Dendritic cell treated with granulocyte-macrophage colony-stimulating factor and Interleukin-4, amounts not matched to agents 40 ng/mL and 50 ng/mL, for 4 days (primary cell): ENCODE measurements at regions not wholly inside any gene's neighbourhood (a gene's known extent, or its start where the extent isn't known, plus 50 kb on each side); places are given as distances from the start of the nearest gene placed in this dataset.

ENCODE experiments used
- H3K27ac Mint-ChIP-seq: one replicate; pipeline ENCODE4 v1.8.0; 2022; ENCODE audit warnings: mild to moderate bottlenecking, mixed read lengths
- H3K27me3 Mint-ChIP-seq: one replicate; pipeline ENCODE4 v1.8.0; 2022; ENCODE audit warnings: mild to moderate bottlenecking, mixed read lengths
- H3K36me3 Mint-ChIP-seq: one replicate; pipeline ENCODE4 v1.8.0; 2022; ENCODE audit warnings: low read depth, mixed read lengths
- H3K4me1 Mint-ChIP-seq: one replicate; pipeline ENCODE4 v1.8.0; 2022; ENCODE audit warnings: low read depth, mixed read lengths
- H3K4me3 Mint-ChIP-seq: one replicate; pipeline ENCODE4 v1.8.0; 2022; ENCODE audit warnings: mild to moderate bottlenecking, moderate library complexity, mixed read lengths
- H3K9me3 Mint-ChIP-seq: one replicate; pipeline ENCODE4 v1.8.0; 2022; ENCODE audit warnings: mixed read lengths
- intact Hi-C: fragments of 100-400 bp; cut with micrococcal nuclease; formaldehyde crosslinking; loops from one replicate; pipeline ENCODE4 v1.15.0; 2022

DNA sequence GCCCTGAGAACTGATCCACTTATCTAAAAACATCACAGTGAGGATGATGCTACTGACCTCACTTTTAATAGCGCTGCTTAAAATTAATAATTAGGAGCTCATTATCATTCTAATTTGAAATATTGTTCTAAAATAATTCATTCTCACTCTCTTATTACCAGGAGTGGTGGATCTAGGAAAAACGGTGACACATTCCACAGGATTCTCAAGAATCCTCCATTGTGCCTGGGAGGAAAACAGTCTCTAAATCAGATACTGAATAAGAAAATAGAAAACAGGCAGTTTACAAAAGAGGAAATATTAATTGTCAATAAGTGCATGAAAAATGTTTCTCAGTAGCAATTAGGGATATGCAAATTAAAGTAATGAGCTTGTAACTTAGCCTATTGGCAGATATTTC, 187.4 kb downstream of the TENT5A start:
- Mint-ChIP-seq H3K4me1 (no peaks in the 10 kb centered on the region), H3K36me3 (no peaks in the 10 kb centered on the region), H3K27ac (no peak overlapping the region), H3K4me3 (no peak overlapping the region), H3K9me3 (no peaks in the 10 kb centered on the region), H3K27me3 (no peaks in the 10 kb centered on the region)
- intact Hi-C loops, result no loop called here

DNA sequence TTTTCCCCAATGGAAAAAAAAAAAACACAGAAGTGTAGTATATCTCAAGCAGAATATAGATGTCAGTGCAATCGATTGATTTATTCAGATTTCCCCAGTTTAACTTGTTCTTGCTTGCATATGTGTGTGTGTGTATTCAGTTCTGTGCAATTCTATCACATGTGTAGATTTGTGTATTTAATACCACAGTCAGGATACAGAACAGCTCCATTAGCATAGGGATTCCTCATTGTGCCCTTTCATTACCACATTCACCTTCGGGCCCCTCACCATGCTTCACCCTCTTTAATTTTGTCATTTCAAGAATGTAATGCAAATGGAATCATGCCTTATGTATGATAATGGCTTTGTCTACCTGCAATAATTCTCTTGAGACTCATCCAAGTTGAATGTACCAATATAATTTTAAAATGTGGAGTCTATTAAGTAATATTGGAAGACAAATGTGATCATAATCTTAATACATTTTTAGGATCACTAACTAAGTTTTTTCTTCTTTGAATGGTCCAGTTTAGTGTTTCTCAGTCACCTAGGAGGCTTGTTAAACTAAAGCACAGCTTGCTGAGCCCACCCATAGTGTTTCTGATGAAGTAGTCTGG, 187.9 kb downstream of the TENT5A start:
- H3K36me3 Mint-ChIP-seq, result no peaks in the 10 kb centered on the region
- H3K27ac Mint-ChIP-seq, result no peak overlapping the region
- no peaks in the 10 kb centered on the region for H3K4me1 Mint-ChIP-seq
- intact Hi-C loops, result no loop called here
- no peaks in the 10 kb centered on the region for H3K9me3 Mint-ChIP-seq
- H3K4me3 Mint-ChIP-seq, result no peak overlapping the region
- no peaks in the 10 kb centered on the region for H3K27me3 Mint-ChIP-seq

DNA sequence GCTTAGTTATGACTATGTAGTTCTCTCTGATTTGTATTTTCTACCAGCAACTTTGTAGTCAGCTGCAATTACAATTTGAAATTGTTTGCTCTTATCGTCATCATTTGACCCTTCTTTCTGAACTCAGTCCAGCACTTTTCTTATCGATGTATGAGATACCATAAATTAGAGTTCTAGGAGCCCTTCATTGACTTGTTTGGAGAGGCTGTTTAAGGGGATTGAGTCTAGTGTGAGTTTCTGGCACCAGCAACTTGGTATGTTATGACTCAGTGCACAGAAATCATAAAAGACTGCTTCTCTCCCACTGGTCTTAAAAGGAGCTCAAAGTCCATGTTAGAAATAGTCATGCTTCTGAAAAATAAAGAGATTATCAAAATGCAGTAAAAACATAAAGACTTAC, 190.3 kb downstream of the TENT5A start:
- Mint-ChIP-seq H3K36me3 (no peaks in the 10 kb centered on the region), H3K4me3 (no peak overlapping the region), H3K4me1 (no peaks in the 10 kb centered on the region), H3K27me3 (no peaks in the 10 kb centered on the region), H3K27ac (no peak overlapping the region), H3K9me3 (no peaks in the 10 kb centered on the region)
- intact Hi-C loops, result no loop called here

DNA sequence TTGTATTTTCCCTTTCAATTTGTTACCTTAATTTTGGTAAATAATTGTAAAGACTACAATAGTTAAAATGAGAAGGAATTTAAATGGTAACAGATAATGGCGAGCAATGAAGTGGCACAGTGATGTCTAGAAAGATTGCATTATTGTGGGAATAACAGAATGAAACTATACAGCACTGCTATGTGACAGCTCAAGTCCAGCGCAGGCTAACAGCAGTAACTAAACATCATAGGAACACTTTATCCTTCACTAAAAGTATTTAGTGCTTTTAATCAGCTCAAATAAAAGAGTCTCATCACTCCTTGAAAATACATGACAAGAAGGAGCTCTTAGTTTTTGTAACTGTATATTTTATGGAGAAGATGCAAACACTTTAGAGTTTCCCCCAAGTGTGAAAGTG, 190.8 kb downstream of the TENT5A start:
- H3K9me3 Mint-ChIP-seq, result no peaks in the 10 kb centered on the region
- no peak overlapping the region for H3K27ac Mint-ChIP-seq
- H3K4me3 Mint-ChIP-seq, result no peak overlapping the region
- H3K36me3 Mint-ChIP-seq, result no peaks in the 10 kb centered on the region
- intact Hi-C loops, result no loop called here
- H3K27me3 Mint-ChIP-seq, result no peaks in the 10 kb centered on the region
- no peaks in the 10 kb centered on the region for H3K4me1 Mint-ChIP-seq

DNA sequence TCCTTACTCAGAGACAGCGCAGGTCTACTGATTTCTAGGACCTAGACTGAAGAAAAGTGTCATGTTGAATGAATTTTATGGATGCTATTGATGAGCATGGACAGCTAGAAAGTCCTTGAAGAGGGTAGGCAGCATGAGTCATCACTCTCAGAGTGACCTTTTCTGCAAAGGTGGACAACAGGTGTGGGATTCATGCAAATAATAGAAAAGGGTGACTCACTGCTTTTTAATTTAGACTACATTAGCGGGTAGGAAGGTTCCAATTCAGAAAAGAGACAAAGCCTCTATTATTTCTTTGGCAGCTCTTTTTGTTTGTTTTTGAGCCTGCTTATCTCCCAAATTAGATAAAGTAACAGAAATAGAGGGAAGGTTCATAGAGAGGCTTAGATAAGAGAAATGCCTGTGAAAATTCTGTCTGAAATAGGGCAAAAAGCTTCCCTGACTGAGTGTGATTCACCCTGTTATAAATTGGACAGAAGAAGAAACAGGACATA, 191.4 kb downstream of the TENT5A start:
- H3K4me1 Mint-ChIP-seq, result no peaks in the 10 kb centered on the region

DNA sequence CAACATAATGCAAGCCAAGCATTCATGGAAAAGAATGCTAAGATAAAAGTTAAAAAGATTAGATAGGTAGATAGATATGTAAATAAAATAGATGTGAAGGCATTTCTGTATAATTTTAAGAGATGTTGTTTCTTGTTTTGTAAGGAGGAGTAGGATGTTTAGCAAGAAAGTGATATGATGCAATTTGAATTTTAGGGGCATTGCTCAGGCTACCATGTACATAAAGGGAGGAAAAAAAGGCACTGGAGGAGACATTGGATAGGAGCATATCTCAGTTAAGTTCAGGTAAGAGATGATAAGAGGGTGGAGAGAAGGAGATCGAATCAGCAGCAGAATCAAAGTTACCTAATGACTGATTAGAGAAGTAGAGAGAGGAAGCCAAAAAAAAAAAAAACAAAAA, 194.7 kb downstream of the TENT5A start:
- no peak overlapping the region for H3K27ac Mint-ChIP-seq
- H3K9me3 Mint-ChIP-seq, result no peaks in the 10 kb centered on the region
- no peaks in the 10 kb centered on the region for H3K36me3 Mint-ChIP-seq
- H3K4me3 Mint-ChIP-seq, result no peak overlapping the region
- intact Hi-C loops, result no loop called here
- H3K27me3 Mint-ChIP-seq, result no peaks in the 10 kb centered on the region
- no peaks in the 10 kb centered on the region for H3K4me1 Mint-ChIP-seq

More for the DNA sequence above, 191.4 kb downstream of the TENT5A start:
- H3K9me3 Mint-ChIP-seq, result no peaks in the 10 kb centered on the region
- no peaks in the 10 kb centered on the region for H3K36me3 Mint-ChIP-seq
- no peaks in the 10 kb centered on the region for H3K27me3 Mint-ChIP-seq
- no peak overlapping the region for H3K27ac Mint-ChIP-seq
- no peak overlapping the region for H3K4me3 Mint-ChIP-seq
- intact Hi-C loops, result no loop called here

DNA sequence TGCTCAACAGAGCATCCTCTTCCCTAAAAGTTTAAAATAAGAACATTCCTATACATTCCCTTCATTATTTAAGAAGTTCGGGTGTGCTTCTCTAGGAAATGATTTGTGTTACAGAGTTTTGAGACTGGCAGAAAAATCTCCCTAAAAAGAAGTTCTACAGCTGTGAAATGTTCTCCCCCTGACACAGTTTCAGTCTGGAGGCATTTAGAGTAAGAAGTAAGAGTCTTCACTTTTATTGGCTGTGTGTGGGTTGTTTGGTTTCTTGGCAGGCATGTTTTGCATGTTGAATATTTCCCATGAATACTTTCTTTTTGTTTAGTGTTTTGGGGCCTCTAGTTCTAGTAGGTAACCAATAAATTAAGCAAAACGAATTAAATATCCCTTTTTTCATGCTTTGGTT, 195.9 kb downstream of the TENT5A start:
- H3K4me1 Mint-ChIP-seq, result no peaks in the 10 kb centered on the region
- no peak overlapping the region for H3K4me3 Mint-ChIP-seq
- no peaks in the 10 kb centered on the region for H3K36me3 Mint-ChIP-seq
- intact Hi-C loops, result no loop called here
- no peaks in the 10 kb centered on the region for H3K27me3 Mint-ChIP-seq
- no peak overlapping the region for H3K27ac Mint-ChIP-seq
- no peaks in the 10 kb centered on the region for H3K9me3 Mint-ChIP-seq

DNA sequence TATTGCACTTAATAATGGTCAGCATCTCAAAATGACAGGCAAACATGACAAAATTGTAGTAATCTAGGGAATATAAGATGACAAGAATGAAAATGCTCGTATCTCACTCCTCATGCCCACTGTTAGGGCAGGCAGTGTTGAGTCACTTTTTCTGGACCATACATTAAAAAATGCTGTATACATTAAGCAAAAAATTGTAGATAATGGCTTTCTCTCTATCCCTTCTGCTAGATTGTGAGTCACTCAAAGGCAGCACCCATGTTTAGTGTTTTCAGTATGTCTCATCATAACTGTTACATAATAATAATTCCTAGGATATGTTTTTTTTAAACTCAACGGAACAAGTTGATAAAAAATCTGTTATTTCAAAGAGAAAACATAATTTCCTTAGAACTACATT, 199.3 kb downstream of the TENT5A start:
- Mint-ChIP-seq H3K27me3 (no peaks in the 10 kb centered on the region), H3K9me3 (no peaks in the 10 kb centered on the region), H3K27ac (no peak overlapping the region), H3K4me3 (no peak overlapping the region), H3K36me3 (no peaks in the 10 kb centered on the region), H3K4me1 (no peaks in the 10 kb centered on the region)
- intact Hi-C loops, result no loop called here

DNA sequence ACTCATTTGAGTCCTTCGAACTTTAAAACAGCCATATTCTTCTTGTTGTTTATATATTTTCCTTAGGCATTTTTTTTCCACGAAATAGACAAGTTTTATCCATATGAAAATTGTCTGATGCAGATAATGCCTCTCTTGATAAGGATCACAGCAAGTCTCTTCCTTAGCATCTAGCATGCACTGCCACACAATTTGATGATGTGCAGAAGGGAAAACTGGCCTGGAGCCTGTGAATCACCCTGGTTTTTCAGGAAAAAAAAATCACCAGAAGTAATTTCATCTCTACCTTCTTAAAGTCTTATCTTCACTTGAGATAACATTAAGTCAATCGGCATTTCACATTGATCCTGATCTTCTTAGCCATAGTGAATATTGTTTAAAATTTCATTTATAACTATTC, 199.8 kb downstream of the TENT5A start:
- H3K9me3 Mint-ChIP-seq, result no peaks in the 10 kb centered on the region
- no peaks in the 10 kb centered on the region for H3K36me3 Mint-ChIP-seq
- no peaks in the 10 kb centered on the region for H3K27me3 Mint-ChIP-seq
- H3K4me3 Mint-ChIP-seq, result no peak overlapping the region
- intact Hi-C loops, result no loop called here
- no peaks in the 10 kb centered on the region for H3K4me1 Mint-ChIP-seq
- H3K27ac Mint-ChIP-seq, result no peak overlapping the region

DNA sequence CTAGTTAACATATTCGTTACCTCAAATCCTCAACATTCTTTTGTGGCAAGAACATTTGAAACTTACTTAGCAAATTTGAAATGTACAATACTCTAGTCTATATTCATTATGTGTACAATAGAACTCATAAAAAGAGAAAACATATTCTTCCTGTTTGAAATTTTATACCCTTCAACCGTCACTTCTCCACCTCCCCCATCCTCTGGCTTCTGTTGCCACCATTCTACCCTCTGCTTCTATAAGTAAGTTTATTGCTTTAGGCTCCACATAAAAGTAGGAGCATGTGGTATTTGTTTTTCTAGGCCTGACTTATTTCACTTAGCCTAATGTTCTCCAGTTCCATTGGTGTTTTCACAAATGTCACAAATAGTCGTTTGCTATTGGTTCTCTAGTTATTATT, 205.3 kb downstream of the TENT5A start:
- Mint-ChIP-seq H3K9me3 (no peaks in the 10 kb centered on the region), H3K36me3 (no peaks in the 10 kb centered on the region), H3K4me1 (no peaks in the 10 kb centered on the region), H3K27me3 (no peaks in the 10 kb centered on the region), H3K4me3 (no peak overlapping the region), H3K27ac (no peak overlapping the region)
- intact Hi-C loops, result no loop called here

DNA sequence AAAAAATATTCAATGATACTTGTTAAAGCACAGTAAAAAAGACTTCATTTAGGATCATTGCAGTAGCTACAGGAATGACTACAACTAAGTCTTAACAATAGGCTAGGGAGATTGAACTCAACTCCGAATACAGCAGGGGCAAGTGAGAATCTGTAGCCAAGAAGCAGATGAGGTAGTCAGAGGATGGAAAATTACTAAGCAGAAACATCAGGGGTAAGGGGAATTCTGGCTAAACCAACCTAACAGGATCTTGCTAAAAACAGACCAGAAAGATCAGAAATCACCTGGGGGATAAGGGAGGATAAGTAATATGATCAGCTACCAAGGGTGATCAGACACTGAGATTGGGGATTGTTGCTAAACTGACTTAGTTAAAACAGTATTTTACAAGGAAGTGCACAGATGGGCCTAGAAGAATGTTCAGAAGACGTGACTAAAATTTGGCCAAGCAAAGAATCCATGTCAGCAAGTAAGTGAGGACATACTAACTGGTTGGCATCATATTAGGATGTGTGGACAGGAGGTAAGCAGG, 217.5 kb downstream of the TENT5A start:
- no peaks in the 10 kb centered on the region for H3K9me3 Mint-ChIP-seq
- intact Hi-C loops, result no loop called here
- H3K4me3 Mint-ChIP-seq, result no peak overlapping the region
- H3K36me3 Mint-ChIP-seq, result no peaks in the 10 kb centered on the region
- no peaks in the 10 kb centered on the region for H3K27me3 Mint-ChIP-seq
- H3K27ac Mint-ChIP-seq, result no peak overlapping the region
- H3K4me1 Mint-ChIP-seq, result no peaks in the 10 kb centered on the region

DNA sequence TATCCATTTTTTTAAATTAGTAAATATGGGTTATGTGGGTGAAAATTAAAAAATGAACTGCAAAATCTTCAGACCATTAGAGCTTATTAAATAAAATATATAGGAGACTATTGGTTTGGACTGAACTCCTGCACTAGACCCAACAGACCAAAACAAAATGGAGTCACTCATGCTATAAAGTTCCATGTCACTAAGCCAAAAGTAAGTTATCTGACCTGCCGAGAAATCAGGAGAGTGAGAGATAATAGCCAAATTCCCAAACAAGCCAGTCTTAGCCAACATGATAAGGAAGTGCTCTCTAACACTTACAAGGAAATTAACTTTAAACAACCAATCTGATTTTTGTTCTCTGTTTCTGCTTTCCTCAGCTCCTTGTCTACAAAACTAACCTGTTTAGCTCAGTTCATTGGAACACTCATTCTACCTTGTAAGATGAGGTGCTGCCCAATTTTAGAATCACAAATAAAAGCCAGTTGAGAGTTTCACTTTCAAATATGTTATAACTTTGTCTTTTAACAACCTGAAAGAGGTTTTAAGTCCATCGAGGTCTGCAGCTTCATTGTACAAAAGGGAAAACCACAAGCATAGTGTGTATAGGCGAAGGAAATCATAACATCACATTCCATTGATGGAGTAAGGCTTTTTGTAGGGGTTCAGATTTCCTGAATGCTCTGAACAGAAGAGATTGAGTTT, 220.5 kb downstream of the TENT5A start:
- Mint-ChIP-seq H3K4me1 (no peaks in the 10 kb centered on the region), H3K27me3 (no peaks in the 10 kb centered on the region), H3K36me3 (no peaks in the 10 kb centered on the region), H3K27ac (no peak overlapping the region), H3K4me3 (no peak overlapping the region), H3K9me3 (no peaks in the 10 kb centered on the region)
- intact Hi-C loops, result no loop called here

DNA sequence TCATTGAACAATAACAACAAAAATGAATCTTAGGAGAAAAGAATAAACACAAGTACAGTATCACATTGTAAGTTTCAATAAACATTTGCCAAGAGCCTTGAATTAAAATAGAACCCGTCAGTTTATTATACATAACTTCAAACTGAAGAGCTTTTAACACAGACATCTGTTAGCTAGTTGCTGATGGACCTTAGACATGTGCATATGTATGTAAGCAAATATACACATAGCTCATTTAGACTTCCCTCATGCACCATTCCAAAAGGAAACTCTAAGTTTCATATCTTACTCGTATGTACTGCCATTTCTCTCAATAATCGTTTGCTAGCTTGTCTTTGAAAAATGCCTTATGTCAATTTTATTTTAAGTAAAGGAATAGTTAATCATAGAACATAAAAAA, 235.0 kb downstream of the TENT5A start:
- Mint-ChIP-seq H3K27ac (no peak overlapping the region), H3K27me3 (no peaks in the 10 kb centered on the region), H3K36me3 (no peaks in the 10 kb centered on the region), H3K4me1 (no peaks in the 10 kb centered on the region), H3K4me3 (no peak overlapping the region), H3K9me3 (no peaks in the 10 kb centered on the region)
- intact Hi-C loops, result no loop called here

DNA sequence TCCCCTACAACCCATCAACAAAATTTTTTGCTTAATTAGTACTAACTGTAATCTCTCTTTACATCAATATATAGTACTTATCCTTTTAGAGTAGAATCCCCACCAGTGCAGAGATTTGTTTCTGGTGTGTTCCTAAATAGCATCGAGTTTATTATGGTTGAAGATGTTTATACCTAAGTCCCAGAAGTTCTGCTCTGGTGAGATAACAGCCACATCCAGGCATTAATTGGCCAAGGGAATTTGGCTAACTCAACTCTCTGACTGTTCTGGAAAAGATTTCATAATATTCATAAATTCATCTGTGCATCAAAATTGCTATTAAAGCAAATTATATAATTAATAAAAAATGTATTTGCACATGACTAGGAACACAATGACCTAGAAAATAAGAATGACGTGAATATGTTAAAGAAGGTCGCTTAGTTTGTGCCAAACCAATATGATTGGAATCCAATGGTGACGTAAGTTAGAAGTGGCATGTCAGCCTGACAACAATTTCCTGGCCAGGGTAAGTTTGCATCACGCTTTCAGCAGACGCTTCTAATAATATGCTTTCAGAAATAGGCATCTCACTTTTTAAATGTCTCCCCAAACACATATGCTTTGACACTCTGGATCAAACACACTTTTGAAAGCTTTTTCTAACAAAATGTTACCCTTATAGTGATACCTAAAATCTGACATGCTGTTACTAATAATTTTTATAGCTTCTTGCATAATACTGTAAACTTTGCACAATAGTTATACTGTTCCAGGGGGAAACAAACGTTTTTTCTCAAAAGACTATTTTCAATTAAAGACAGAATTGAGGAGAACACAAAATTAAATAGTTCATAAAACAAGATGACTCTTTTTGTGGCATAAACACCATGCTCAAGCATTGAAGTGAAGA, 236.7 kb downstream of the TENT5A start:
- no peak overlapping the region for H3K27ac Mint-ChIP-seq
- H3K9me3 Mint-ChIP-seq, result no peaks in the 10 kb centered on the region
- no peak overlapping the region for H3K4me3 Mint-ChIP-seq

More for the DNA sequence above, 236.7 kb downstream of the TENT5A start:
- intact Hi-C loops, result no loop called here
- no peaks in the 10 kb centered on the region for H3K4me1 Mint-ChIP-seq
- no peaks in the 10 kb centered on the region for H3K27me3 Mint-ChIP-seq
- no peaks in the 10 kb centered on the region for H3K36me3 Mint-ChIP-seq
